PC-9 (cell line): ENCODE measurements at regions not wholly inside any gene's neighbourhood (a gene's known extent, or its start where the extent isn't known, plus 50 kb on each side); places are given as distances from the start of the nearest gene placed in this dataset.

Experiments used
- EZH2 ChIP-seq: fragments of 200-600 bp; sonication (generic); IDR thresholded peaks from 2 replicates; pipeline ENCODE4 v1.8.0; 2017; ENCODE audit warnings: antibody characterized with exemption, low read depth
- TF ChIP-seq, protein P1 (sequence below): fragments of 200-600 bp; sonication (generic); conservative IDR thresholded peaks from 2 replicates; pipeline ENCODE4 v1.6.1; 2017; ENCODE audit warnings: mixed run types, antibody characterized with exemption, mild to moderate bottlenecking, moderate library complexity

- TF ChIP-seq, protein P1, sequence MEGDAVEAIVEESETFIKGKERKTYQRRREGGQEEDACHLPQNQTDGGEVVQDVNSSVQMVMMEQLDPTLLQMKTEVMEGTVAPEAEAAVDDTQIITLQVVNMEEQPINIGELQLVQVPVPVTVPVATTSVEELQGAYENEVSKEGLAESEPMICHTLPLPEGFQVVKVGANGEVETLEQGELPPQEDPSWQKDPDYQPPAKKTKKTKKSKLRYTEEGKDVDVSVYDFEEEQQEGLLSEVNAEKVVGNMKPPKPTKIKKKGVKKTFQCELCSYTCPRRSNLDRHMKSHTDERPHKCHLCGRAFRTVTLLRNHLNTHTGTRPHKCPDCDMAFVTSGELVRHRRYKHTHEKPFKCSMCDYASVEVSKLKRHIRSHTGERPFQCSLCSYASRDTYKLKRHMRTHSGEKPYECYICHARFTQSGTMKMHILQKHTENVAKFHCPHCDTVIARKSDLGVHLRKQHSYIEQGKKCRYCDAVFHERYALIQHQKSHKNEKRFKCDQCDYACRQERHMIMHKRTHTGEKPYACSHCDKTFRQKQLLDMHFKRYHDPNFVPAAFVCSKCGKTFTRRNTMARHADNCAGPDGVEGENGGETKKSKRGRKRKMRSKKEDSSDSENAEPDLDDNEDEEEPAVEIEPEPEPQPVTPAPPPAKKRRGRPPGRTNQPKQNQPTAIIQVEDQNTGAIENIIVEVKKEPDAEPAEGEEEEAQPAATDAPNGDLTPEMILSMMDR, result no peak
- TF ChIP-seq EZH2, result no peak
Measured at GRCh38 chr4:180205276-180205675, 2037.9 kb upstream of the TENM3 start.
